H7 (cell line): ENCODE measurements at regions not wholly inside any gene's neighbourhood (a gene's known extent, or its start where the extent isn't known, plus 50 kb on each side); places are given as distances from the start of the nearest gene placed in this dataset.
"Not testable (repeated sequence)": the region's sequence is repeated elsewhere in the genome, so short reads cannot be mapped to it uniquely, and the experiment has no call there.

Experiments
- DNase-seq: peaks from one replicate; pipeline ENCODE4 v3.0.0; 2012
- H3K27me3 ChIP-seq: 2 replicates; pipeline ENCODE4 v1.6.0; 2011; ENCODE audit warnings: mild to moderate bottlenecking, low read length; ENCODE audit not compliant: control insufficient read depth, insufficient read depth
- H3K36me3 ChIP-seq: replicated peaks from 2 replicates; pipeline ENCODE4 v1.5.1; 2011; ENCODE audit warnings: low read length; ENCODE audit not compliant: control insufficient read depth, insufficient read depth
- H3K4me3 ChIP-seq: 2 replicates; pipeline ENCODE4 v1.5.1; 2011; ENCODE audit warnings: low read depth, mild to moderate bottlenecking, control low read depth, low read length, moderate library complexity; ENCODE audit not compliant: insufficient read depth

DNA sequence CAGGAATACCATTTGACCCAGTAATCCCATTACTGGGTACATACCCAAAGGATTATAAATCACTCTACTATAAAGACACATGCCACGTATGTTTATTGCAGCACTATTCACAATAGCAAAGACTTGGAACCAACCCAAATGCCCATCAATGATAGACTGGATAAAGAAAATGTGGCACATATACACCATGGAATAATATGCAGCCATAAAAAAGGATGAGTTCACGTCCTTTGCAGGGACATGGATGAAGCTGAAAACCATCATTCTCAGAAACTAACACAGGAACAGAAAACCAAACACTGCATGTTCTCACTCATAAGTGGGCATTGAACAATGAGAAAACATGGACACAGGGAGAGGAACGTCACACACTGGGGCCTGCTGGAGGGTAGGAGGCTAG, 556.1 kb upstream of the ADGRL2 start:
- not testable (repeated sequence) for H3K4me3 ChIP-seq, H3K27me3 ChIP-seq, H3K36me3 ChIP-seq, DNase-seq

DNA sequence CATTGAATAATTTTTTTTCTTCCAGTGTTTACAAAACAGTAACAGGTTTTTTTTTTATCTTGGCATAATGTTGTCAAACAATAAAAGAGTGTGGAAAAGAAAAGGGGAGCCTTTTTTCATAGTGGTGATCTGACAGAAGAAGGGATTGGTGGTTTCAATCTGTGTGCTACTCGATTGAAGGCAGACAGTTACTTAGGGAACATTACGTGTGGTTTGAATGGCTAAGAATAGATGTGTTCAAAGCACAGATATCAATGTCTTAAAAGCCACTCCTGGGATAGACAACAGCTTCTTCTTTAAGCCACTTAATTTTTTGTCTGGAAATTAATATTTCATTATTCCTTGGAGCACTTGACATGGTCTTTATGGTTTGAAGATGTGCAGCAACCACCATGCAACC, 558.6 kb upstream of the ADGRL2 start:
- Histone ChIP-seq H3K27me3 (no peaks in the 10 kb centered on the region), H3K4me3 (no peak overlapping the region), H3K36me3 (no peaks in the 10 kb centered on the region)
- no peak for DNase-seq

DNA sequence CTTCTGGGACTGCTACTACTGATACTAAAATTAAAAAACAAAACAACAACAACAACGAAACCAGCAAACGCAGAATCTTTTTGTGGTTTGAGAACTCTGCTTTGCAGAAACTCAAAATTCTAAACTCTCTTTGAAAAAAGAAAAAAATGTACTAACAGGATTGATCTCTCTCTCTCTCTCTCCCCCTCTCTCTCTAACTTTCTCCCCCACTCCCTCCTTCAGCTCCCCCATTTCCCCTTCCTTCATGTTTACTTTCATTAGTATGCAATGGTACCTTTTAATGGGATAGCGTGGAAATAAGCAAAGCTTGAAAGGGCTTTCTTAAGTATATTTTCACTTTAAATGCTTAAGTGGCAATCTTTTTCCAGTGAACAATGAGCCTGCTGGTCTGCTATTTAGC, 562.6 kb upstream of the ADGRL2 start:
- no peaks in the 10 kb centered on the region for H3K36me3 ChIP-seq
- no peaks in the 10 kb centered on the region for H3K27me3 ChIP-seq
- peak overlapping the region; percentile 0; the same call in 1 of the 2 replicates for H3K4me3 ChIP-seq
- no peak for DNase-seq

DNA sequence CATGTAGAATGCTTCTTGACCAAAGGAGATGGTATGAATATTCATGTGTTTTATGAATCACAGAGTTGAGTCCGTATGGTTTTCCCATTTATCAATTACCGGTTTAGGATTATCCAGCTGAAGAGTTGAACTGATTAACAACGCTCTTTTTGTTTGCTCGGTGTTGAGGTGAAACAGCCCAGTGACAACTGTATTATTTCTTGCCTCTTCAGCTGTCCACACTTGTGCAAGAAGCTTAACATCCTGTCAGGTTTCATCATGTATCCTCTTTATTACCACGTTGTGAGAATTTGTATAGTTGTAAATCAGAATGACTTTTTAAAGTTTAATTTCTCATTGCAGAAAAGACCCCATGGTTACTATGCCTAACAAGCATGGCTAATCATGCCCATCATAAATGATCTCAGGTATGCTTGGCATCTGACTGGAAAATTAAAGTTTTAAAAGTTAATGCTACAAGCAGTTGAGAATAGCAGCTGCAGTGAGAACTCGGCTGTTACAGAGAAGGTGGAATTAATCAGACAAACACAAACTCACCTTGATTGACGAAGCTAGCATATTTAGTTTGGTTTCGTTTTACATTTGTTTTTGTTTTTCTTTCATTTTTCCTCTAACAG, 563.2 kb upstream of the ADGRL2 start:
- H3K27me3 ChIP-seq: no peaks in the 10 kb centered on the region
- DNase-seq: no peak
- H3K36me3 ChIP-seq: no peaks in the 10 kb centered on the region
- H3K4me3 ChIP-seq: peak overlapping the region; percentile 0; the same call in 1 of the 2 replicates

DNA sequence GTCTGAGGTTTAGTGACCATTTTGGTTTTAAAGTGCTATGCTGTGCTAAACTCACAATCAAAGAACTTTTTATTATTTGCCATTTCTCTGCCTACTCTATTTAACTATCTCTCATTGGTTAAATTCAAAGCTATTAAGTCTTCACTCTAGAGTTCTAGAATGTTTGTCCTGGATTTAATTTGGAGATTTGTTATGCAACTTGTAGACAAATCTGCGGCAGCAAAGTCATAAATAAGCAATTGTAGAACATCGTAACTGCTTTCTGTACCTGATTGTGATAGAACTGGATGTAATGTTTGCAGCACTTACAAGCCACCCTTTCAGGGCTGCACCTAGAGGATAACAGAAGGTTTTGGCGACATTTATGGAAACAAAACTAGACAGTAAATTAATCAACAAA, 566.5 kb upstream of the ADGRL2 start:
- H3K4me3 ChIP-seq: no peak overlapping the region
- no peak for DNase-seq
- H3K27me3 ChIP-seq: no peaks in the 10 kb centered on the region
- no peaks in the 10 kb centered on the region for H3K36me3 ChIP-seq

DNA sequence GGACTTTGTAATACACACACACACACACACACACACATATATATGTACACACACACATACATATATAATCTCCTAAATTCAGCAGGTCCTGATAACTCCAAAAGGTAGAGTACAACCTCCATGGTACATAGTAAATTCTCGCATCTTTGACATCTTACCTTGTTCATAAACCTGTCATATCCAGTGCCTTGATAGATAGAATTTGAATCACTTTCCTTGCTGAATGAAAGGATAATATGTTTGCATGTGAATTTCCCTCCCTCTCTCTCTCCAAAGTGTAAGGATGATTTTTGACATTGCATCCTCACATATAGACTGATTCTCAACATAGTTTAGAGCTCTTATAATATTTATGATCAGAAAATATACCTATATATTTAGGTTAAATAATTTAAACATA, 567.1 kb upstream of the ADGRL2 start:
- DNase-seq: no peak
- H3K36me3 ChIP-seq: no peaks in the 10 kb centered on the region
- no peaks in the 10 kb centered on the region for H3K27me3 ChIP-seq
- no peak overlapping the region for H3K4me3 ChIP-seq

DNA sequence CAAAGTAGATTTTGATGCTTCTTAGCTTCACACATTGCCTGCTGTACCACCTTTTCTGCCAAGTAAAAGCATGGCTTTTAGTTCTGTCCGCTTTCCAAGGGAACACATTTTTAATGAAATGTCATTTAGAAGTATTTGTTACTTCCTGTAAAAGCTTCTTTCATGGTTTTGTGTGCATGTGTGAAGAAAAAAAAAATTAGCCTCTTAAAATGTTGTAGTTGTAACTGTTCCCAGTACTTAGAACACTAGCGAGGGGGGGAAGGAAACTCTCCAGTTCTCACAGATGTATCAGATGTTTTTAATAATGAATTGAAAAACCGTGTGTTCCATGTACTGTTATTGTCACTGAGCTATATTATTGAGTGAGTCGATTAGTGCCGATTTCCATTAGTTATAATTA, 568.3 kb upstream of the ADGRL2 start:
- H3K27me3 ChIP-seq: no peaks in the 10 kb centered on the region
- H3K36me3 ChIP-seq: no peaks in the 10 kb centered on the region
- DNase-seq: no peak
- no peak overlapping the region for H3K4me3 ChIP-seq

DNA sequence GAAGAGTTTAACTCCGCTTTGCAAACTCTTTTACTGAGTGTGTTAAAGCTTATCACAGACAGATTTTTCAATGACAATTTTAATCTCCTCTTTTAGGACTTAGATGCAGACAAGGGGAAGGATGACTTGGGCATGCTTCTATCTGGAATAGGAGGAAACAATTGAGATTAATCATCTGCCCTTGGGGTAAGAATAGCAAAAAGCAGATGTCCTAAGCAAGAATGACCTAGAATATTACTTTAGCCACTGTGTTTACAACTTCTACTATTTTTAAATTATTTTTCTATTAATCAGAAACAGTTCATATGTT, 569.0 kb upstream of the ADGRL2 start:
- Histone ChIP-seq H3K27me3 (no peaks in the 10 kb centered on the region), H3K36me3 (no peaks in the 10 kb centered on the region), H3K4me3 (no peak overlapping the region)
- DNase-seq: no peak

DNA sequence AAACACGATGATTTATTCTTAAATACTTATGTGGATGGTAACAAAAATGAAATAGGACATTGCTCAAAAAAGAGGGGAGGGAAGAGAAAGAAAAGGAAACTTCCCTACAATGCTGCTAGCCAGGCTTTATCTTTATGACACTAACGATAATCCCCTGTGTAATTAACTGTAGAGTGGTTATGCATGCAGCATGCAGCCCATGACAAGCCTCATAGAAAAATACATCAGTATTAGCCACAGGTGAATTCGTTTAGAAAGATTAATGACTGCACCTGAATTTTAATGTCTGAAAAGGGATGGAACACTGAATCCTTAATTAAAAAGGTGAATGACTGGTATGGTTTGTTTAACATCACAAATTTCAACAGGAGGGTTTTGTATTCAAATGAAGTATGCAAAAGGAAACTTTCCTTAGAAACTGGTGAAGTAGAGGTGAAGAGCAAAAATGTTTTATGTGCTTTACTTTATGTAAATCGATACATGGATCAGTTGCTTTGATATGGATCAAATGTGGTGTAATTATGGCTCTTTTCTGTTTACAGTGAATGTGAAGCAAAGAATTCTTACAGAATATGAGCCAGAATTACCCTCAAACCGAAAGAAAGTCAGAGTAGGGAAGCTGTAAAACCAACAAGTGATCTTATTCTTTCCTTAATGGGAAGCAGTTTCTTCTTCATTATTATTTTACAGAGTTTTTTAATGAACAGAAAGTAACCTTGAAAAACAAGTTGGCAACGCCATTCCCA, 569.6 kb upstream of the ADGRL2 start:
- Histone ChIP-seq H3K27me3 (no peaks in the 10 kb centered on the region), H3K36me3 (no peaks in the 10 kb centered on the region), H3K4me3 (no peak overlapping the region)
- DNase-seq: no peak

DNA sequence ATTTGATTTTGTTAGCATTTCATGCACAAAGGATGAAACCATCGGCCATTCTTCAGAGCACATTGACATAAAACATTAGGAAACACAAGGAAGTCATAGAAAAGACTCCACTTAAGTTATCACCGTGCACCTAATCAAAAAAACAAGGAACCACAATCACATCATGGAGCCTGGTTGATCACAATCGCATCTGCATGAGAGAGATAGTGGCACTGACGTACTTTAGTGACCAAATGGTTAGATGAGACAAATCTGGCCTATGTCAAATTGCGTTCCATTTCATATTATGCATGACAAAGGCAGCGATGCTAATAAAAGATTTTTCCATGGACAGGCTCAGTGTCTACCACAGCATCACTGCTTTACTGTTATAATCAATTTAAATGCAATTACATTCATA, 571.8 kb upstream of the ADGRL2 start:
- Histone ChIP-seq H3K27me3 (no peaks in the 10 kb centered on the region), H3K4me3 (no peak overlapping the region), H3K36me3 (no peaks in the 10 kb centered on the region)
- DNase-seq: no peak

DNA sequence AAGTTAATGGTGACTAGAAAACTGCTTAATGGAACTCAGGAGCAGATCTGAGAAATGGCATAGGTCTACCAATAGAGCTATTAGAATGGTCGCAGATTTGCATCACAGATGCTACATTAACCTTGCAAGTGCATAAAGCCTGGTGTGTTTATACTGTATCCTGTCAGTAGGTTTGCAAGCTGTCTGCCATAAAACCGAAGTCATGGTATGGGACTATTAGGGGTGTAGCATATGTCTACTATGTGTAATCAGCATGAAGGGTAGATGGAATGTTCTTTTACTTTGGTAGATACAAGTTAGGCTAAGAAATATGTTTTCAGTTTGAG, 574.2 kb upstream of the ADGRL2 start:
- Histone ChIP-seq H3K36me3 (no peaks in the 10 kb centered on the region), H3K4me3 (no peak overlapping the region), H3K27me3 (no peaks in the 10 kb centered on the region)
- no peak for DNase-seq

DNA sequence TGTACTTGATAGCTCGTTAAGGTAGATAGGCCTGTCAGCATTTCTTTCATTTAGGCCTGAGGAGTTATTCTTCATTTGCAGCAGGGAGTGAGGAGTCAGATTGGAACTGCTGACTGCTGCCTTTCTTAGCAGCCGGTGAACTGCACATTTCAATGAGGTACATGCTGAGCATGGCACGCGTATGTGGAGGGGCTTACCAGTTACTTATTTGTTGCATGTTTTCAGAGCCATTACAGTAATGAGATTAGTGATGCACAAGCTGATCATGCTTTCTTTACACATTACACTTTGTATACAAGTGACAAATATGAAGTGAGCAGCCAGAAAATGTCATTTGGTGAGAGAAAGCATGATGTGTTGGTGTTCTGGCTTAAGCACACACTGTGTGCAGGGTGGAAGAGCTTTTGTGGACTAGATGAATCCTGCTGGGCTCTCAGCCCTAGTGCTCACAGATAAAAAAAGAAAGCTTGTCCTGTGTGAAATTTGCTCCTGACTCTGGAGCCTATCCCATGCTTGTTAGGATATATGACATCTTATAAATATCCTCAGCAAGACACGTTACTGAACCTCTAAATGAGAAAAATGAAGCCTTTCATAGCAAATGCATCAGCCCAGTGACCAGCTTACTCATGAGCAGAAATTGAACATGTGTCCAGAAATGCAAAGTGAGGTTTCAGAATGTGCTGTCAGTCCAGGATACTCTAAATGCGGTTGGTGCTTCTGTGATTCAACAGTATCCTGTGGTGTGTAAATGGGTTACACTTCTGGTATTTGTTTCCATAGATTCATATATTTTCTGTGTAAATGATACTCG, 574.7 kb upstream of the ADGRL2 start:
- Histone ChIP-seq H3K36me3 (no peaks in the 10 kb centered on the region), H3K4me3 (no peak overlapping the region), H3K27me3 (no peaks in the 10 kb centered on the region)
- DNase-seq: no peak

DNA sequence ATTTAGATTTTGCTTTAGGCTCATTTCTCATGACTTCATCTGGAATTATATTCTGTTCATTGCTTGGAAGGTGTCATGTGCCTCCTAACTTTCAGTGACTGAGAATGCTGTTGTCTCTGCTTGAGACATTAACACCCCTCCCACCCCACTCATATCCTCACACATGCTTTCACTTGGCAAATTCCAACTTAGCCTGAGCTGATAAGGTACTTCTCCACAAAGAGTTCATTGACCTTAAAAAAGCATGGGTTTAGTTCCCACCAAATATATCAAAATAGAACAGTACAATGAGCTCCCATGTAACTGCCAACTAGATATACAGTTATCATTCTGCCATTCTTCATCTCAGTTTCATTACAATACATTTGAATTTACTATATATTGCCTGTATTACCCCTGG, 576.5 kb upstream of the ADGRL2 start:
- Histone ChIP-seq H3K4me3 (no peak overlapping the region), H3K27me3 (no peaks in the 10 kb centered on the region), H3K36me3 (no peaks in the 10 kb centered on the region)
- no peak for DNase-seq

DNA sequence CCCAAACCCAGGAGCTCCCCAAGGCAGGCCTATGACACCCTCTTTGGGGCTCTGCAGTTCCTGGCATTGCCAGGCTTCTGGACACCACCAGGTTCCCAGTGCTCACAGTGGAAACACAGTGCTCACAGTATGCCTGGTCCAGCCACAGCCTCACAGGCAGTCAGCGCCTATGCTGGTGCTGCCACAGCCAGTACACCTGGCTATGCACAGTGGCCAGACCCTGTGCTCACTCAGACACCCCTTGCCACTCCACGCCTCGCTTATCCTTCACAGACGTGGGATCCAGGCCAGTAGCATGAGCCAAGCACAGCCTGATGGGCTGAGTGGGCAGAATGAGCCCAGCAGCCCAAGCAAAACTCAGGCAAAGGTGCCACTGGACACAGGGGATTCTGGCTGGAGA, 579.2 kb upstream of the ADGRL2 start:
- no peak for DNase-seq
- Histone ChIP-seq H3K27me3 (no peaks in the 10 kb centered on the region), H3K36me3 (no peaks in the 10 kb centered on the region), H3K4me3 (no peak overlapping the region)

DNA sequence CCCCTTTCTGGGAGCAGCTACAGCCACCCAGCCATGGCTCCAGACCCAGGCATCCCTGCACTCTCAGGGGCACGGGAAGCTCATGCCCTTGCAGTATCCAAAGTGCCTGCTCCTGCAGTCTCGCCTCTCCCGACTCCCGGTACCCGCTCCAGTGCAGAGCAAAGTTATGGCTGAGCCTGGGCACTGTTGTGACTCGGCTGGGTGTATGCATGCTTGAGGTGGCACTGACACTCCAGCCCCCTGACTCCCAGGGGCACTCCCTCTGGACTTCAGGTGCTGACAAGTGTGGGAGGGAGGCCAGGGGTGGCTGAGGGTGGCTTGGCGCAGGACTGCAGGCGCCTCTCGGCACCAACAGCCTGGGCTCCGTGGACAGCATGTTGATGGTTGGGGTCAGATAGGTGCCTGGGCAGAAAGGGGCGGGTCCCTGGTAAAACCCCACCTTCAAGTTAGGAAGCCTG, 580.1 kb upstream of the ADGRL2 start:
- DNase-seq: no peak
- Histone ChIP-seq H3K36me3 (no peaks in the 10 kb centered on the region), H3K4me3 (no peak overlapping the region), H3K27me3 (no peaks in the 10 kb centered on the region)
